HG03354 (cell line): ENCODE measurements at regions not wholly inside any gene's neighbourhood (a gene's known extent, or its start where the extent isn't known, plus 50 kb on each side); places are given as distances from the start of the nearest gene placed in this dataset.
A peak's percentile ranks its signal among the peaks of the same experiment; 100 is the strongest.
"Not testable (repeated sequence)": the region's sequence is repeated elsewhere in the genome, so short reads cannot be mapped to it uniquely, and the experiment has no call there.

Experiments
- ATAC-seq: cut with Tn5 transposase; IDR thresholded peaks from one replicate; pipeline ENCODE4 v1.9.1; 2021; ENCODE audit warnings: mild to moderate bottlenecking; ENCODE audit not compliant: unreplicated experiment, poor library complexity, severe bottlenecking

DNA sequence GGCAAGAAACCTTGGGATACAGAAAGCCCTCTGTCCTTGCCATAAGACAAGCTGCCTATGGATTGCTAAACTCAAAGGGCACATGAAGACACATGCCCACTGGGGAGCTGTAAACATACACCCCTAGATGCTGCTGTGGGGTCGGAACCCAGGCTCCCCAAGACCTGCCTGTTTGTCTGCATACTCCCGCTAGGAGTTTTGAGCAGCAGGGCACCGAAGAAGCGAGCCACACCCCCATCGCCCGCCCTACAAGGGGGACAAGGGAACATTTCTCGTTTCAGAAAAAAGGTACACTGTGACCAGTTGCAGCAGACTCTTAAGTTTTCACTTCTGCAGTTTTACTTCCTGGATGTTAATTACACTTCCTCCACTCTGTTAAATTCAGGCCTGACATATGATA lies 680.2 kb upstream of the GHITM start:
- no peak for ATAC-seq

DNA sequence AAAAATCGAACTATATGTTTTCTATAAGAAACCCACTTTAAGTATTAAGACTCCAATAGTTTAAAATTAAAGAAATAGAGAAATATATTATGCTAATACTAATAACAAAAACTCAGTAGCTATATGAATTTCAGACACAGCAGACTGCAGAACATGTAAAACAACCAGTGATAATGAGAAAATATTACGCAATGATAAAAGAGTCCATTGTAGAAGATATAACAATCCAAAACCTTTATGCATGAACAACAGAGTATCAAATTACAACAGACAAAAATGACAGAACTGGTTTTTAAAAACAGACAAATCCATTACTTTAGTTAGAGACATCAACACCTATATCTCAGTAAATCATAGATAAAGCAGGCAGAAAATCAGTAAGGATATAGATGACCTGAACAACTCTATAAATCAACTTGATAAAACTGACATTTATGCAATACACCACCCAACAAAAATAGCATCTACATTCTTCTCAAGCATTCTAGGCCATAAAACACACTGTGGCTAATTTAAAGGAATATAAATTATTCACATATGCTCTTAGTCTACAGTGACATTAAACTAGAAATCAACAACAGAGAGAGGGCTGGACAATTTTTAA lies 669.5 kb upstream of the GHITM start:
- no peak for ATAC-seq

DNA sequence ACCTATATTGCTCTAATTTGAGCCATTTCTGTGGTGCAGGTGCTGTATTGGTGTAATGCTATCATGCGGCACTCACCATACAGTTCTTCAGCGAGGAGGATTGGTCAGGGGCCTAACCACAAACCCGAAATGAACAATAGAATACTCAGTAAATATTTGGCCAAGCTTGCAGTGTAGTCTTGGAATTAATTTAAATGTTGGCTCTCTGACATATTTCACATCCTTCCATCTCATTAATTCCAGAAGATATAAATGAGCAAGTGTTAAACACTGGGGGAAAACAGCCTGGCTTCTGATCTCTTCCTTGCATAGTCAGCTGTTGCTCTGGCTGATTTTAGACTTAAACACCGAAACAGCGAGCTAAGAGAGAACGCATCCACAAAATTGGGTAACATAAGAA lies 663.1 kb upstream of the GHITM start:
- no peak for ATAC-seq

DNA sequence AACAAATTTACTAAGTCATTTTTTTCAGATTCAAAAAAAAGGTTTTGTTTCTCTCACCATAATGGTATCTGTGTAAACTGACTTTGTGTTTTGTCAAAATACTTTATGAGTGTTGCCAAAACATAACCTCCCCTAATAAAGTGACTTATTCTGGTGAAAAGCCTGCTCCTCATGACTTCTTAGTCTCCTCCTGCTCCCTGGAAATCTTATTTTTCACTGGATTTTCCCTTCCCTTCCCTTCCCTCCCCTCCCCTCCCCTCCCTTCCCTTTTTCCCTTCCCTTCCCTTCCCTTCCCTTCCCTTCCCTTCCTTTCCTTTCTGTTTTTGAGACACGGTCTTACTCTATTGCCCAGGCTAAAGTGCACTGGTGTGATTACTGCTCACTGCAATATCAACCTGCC lies 650.1 kb upstream of the GHITM start:
- no peak for ATAC-seq

DNA sequence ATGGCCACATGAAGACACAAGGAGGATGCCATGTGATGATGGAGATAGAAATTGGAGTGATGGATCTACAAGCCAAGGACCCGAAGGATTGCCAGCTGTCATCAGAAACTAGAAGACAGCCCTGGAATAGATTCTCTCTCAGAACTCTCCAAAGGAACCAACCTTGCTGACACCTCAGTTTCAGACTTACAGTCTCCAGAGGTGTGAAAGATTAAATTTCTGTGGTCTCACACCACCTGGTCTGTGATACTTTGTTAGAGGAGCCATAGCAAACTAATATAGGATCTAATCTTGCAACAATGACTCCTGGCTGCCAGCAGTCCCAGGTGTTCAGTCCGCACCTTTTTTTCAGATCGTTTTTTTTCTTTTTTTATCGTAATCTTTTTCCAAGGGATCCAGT lies 647.3 kb upstream of the GHITM start:
- no peak for ATAC-seq

DNA sequence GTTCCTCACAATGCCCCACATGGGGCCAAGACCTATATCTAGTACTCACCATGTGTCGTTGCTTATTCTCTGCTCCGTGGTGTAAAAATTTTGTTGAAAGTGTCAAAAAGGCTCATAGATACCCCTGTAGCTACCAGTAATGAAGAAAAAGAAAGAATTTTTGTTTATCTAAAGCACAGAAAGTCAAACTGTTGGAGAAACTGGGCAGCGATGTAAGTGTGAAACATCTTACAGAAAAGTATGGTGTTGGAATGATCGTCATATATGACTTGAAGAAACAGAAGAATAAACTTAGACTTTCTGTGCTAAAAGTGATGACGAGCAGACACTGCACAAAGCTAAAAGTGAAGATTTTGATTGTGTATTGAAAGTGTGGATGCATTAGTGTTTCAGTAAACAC lies 626.6 kb upstream of the GHITM start:
- no peak for ATAC-seq

DNA sequence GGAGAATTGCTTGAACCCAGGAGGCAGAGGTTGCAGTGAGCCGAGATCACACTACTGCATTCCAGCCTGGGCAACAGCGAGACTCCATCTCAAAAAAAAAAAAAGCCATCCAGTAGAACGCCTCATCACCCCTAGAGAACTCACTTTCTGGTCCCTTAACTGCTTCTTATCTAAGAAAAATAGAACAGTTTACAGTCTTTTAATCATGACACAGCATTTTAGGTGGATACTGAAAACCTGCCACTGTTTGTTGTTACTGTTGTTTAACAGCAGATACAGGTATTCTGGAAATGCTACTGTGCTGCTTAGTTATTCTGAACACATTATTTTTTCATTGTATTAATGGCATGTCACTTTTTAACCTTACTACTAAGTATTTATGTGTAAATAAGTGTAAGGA lies 624.3 kb upstream of the GHITM start:
- no peak for ATAC-seq

DNA sequence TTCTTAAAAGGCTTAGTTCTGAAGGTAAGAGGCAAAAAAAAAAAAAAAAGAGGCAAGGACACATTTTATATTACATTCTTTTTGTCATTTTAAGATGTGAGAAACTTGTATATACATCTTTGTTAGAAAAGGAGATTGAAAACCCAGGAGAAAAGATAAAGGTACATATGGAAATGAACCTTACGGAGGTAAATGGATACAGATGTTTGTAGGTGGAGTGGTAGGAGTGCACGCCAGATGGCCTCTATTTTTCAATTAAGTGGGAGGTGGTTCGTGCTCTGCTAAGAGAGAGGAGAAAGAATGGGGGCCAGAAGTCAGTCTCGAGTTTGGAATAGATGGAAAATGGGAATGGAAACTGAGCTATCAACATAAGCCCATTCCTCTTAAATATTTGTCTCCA lies 622.5 kb upstream of the GHITM start:
- no peak for ATAC-seq

DNA sequence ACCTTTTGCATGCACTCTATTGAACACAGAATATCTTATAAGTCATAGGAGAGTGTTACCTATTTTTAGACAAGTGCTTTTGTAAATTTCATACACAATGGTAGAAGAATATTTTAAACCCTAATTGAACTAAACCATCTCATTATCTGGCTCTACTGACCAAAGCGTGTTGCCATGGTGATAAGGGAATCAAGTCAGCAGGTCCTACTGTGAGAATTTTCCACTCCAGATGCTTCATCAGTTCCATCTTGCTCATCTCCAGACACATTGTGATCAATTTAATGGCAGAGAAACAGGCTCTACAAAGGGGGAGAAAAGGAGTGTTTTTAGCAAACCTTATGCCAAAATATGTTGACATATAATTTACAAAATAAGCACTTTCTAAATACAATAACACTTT lies 621.9 kb upstream of the GHITM start:
- ATAC-seq = no peak

DNA sequence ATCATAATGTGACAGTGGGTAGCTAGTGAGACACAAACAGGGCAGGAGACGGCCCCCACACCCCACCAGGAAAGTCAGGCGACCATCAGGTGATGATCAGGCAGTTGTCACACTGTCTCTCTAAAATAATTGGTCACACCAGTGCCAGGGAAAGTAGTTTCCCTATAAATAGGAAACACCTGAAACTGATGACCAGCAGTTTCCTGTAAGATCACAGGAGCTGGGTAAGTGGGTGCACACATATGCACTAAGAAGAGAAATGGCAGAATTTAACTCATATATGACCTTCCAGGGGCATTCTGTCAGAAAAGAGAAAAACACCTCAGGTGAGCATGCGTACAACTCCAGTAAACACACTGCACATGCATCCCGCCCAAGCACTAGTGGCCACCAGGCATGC lies 620.5 kb upstream of the GHITM start:
- no peak for ATAC-seq

DNA sequence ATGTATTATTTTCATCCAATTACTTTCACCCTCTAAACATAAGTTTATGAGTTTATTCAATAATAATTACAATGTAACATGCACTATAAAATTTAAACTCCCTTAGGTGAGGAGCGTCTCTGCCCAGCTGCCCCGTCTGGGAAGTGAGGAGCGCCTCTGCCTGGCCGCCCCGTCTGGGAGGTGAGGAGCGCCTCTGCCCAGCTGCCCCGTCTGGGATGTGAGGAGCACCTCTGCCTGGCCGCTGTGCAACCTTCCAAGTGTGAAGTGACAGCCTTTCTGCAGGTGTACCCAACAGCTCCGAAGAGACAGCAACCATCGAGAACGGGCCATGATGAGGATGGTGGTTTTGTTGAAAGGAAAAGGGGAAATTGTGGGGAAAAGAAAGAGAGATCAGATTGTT lies 618.9 kb upstream of the GHITM start:
- ATAC-seq = not testable (repeated sequence)

DNA sequence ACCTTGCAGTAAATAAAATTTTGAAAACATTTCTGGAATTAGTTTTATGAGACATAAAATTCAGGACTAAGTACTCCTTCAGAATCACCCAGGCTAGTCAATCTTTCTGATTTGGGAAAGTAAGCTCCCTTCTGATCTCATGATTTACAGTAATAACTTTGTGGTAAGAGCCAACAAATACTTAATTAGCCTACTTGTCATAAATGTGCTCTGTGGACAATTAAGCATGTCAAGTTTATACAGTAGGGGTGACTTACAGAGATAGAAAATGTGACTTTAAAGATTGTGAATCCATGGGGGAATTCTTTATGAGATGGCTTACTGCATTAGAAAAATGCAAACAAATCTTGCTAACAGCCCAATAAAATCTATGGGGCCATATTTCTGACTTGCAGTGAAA lies 616.9 kb upstream of the GHITM start:
- ATAC-seq = no peak

DNA sequence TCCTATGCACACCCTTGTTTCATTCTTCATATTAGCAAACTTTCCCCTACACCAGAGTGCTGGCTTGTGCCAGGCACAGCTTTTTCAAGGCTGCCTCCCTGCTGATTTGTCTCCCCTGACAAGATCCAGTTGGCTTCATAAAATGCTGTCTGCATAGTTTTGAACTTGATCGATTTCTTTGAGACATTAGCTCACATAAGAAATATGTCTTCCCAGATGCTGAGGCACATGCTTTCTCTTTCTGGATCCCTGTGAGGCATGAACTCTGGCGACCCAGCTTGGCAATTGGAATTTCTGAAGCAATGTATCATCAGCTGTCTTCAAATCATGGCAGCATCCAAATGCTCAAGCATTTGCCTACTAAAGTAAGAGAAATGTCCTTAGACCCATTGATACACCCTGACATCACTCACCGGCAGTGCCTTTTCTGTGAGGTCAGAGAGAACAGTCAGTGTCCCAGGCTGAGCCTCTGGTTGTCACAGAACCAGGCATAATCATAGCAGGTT lies 616.4 kb upstream of the GHITM start:
- ATAC-seq = no peak

DNA sequence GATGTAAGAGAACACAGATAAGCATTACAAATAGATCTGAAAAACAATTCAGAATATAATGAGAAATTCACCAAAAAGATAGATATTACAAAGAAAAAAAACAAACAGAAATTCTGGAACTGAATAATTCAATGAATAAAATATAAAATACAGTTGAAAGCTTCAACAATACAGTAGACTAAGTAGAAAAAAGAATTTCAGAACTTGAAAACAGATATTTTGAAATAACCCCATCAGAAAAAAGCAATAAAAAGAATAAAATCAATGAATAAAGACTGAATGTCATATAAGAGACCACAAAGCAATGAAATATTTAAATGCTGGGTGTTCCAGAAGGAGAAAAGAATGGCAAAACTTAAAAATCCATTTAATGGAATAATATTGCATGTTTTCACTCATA lies 611.4 kb upstream of the GHITM start:
- ATAC-seq = no peak

DNA sequence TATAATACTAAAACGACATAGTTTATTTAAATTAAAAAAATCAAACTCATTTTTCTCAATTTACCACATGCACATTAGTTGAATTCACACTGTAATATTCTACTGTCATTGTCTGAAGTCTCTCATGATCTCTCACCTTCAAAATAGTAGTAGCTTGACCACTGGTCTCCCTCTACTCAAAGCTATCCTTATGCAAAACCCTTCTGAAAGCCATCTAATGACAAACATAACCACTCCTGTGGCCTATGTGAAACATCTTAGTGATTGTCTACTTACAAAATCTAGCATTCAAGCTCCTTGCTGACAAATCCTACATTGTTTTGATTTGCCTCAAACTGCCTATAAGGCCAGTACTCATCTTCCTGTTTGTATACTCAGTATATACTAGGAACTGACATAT lies 606.0 kb upstream of the GHITM start:
- no peak for ATAC-seq

DNA sequence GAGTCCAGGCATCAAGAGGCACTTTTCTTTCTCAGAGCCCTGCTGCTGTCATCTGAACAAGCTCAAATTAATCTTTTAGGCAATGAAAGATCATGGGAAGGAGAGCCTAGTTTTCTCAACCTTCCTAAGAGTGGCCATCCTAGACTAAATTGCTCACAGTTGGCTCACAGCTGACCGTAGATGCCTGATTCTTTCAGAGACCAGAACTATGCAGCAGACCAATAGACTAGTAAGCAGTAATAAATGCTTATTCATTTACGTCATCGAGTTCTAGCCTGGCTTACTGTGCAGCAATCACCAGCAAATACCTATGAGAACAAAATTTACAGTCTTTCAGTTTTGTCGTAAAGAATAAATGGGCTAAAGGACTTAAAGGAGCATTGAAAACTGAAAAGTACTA lies 602.9 kb upstream of the GHITM start:
- no peak for ATAC-seq

DNA sequence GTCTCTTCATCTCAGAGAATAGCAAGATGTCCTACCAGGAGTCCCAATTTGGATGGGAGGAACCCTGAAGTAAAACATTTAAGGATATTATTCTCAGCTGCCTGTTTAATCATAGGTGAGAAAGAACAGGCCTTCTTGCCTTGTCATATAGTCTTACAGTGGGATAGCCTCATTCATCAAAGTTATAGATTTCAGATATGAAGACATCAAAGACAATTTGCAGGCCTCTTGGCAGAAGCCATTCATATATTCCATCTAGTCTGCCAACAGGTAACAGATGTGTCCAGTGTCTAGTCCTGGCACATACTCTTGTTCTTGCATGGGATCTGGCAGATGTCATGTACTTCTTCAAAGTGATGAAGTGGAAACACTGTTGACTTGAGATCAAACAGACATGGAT lies 601.3 kb upstream of the GHITM start:
- ATAC-seq = no peak

DNA sequence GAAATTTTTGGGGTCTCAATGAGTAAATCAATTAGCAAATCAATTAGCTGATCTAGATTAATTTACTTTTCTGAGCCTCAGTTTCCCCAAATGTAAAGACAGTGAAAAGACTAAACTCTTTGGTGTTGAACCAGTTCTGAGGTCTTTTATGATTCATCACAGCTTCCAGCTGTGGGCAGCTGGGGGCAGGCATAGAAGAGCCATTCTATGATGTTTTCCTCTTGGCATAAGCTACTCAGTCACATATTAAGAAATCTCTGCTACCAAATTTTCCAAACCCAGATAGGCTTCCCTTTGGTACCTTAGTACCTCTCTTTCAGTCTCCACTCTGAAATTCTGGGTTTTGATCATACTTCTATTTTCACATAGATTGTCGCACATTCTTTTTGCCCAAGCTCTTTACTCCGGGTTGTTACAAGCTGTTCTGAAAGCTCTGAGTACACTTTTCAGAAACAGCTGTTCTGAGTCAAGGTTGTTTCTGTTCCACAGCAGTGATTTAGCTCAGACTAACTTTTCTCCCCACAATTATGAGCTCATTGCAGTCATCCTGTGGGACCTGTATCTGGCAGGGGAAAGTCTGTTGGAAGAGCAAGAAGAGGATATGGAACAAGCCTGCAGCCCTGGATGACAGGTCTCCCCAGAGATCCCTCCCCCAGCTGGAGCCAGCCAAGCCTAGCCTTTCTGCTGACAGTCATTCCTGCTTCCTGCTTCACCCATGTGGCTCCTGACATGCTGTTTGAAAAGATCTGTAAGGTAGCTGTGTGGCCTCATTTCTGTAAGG lies 599.6 kb upstream of the GHITM start:
- no peak for ATAC-seq

DNA sequence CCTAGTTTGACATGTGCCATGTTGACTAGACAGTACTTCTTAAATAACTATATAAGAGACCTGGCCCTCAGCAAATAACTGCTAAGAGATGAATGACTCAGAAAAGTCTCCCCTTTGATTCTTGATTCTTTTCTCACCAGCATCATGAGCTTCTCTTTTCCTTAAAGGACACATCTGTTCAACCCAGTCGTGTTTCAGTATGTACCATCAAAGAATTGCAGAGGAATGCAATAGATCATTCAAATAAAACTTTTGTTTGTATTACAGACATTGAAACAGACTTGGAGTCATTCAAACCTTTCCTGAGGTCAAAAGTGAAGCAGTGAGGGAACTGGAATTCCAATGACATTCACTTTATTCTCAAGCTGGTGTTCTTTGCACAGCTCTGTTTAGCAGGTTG lies 598.3 kb upstream of the GHITM start:
- no peak for ATAC-seq

DNA sequence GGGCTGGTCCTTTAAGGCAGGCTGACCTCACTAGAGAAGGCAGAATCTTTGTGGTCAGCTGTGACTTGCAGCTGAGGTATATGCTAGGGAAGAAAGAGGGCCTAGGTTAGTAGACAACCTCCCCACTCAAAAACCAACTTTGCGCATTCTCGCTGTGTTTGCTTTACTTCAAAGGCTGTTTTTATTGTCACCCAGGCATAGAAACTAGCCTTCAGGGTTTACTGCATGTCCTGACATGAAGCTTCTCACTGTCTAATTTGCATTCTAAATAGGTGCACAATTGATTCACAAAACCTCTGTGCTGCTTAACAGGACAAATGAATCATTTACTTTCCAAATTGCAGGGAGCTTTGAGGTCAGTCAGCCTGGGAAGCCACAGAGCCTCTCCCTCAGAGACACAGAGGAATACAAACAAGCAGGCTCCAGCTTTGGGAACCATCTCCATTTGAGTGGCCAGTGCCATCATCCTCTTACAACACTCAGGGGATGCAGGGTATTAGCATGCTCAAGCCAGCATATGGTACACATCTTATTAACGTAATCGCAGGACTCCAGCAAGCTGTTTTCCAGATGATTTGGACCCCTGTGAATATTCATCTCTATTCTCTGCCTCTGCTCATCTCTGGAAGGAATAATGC lies 596.4 kb upstream of the GHITM start:
- ATAC-seq = peak; percentile 44
